ENCODE measurements at regions not wholly inside any gene's neighbourhood (a gene's known extent, or its start where the extent isn't known, plus 50 kb on each side); places are given as distances from the start of the nearest gene placed in this dataset.

GRCh38 chr1:82593561-82593960 is 792.8 kb downstream of the ADGRL2 start:
- Histone ChIP-seq H3K9me3 (no peaks in the 10 kb centered on the region), H3K4me3 (no peak overlapping the region), H3K36me3 (no peaks in the 10 kb centered on the region), H3K27me3 (no peaks in the 10 kb centered on the region), H3K27ac (no peak overlapping the region), H3K4me1 (ENCODE audit: insufficient read depth) (peaks cover 2% of the 10 kb centered on the region)
- 58 to 74% (median 62%) methylated on average over 2 of the region's 2 CpGs for WGBS, 3 donors
- TF ChIP-seq POLR2A (IDR thresholded peaks at IDR 0.05) (no peak), EP300 (IDR thresholded peaks at IDR 0.05) (no peak), CTCF (IDR thresholded peaks at IDR 0.05) (no peak)
- intact Hi-C loops (cut with DNase I): no loop called here
- DNase-seq: no peak

GRCh38 chr1:82589588-82589987 is 788.9 kb downstream of the ADGRL2 start:
- H3K4me3 ChIP-seq: no peak overlapping the region
- H3K9me3 ChIP-seq: no peaks in the 10 kb centered on the region
- H3K36me3 ChIP-seq: no peaks in the 10 kb centered on the region
- H3K27me3 ChIP-seq: no peaks in the 10 kb centered on the region
- TF ChIP-seq POLR2A (IDR thresholded peaks at IDR 0.05) (no peak), CTCF (IDR thresholded peaks at IDR 0.05) (no peak), EP300 (IDR thresholded peaks at IDR 0.05) (no peak)
- intact Hi-C loops (cut with DNase I): no loop called here
- no peak for DNase-seq
- H3K4me1 ChIP-seq (ENCODE audit: insufficient read depth): no peaks in the 10 kb centered on the region
- no peak overlapping the region for H3K27ac ChIP-seq
- 97 to 98% (median 98%) methylated on average over 5 of the region's 5 CpGs for WGBS, 3 donors

- Histone ChIP-seq H3K4me3 (no peak overlapping the region), H3K9me3 (no peaks in the 10 kb centered on the region), H3K27me3 (no peaks in the 10 kb centered on the region), H3K27ac (no peak overlapping the region), H3K36me3 (no peaks in the 10 kb centered on the region), H3K4me1 (ENCODE audit: insufficient read depth) (no peaks in the 10 kb centered on the region)
- 14 to 40% (median 20%) methylated on average over 1 of the region's 1 CpG for WGBS, 3 donors
- no peak for TF ChIP-seq EP300 (IDR thresholded peaks at IDR 0.05)
- TF ChIP-seq POLR2A (IDR thresholded peaks at IDR 0.05): no peak
- TF ChIP-seq CTCF (IDR thresholded peaks at IDR 0.05): no peak
- DNase-seq: no peak
- intact Hi-C loops (cut with DNase I): no loop called here
These were observed 786.6 kb downstream of the ADGRL2 start for GRCh38 chr1:82587371-82587770.

- TF ChIP-seq POLR2A (IDR thresholded peaks at IDR 0.05): no peak
- H3K27ac ChIP-seq: no peak overlapping the region
- H3K36me3 ChIP-seq: no peaks in the 10 kb centered on the region
- DNase-seq: no peak
- intact Hi-C loops (cut with DNase I): no loop called here
- no peak overlapping the region for H3K4me3 ChIP-seq
- no peaks in the 10 kb centered on the region for H3K9me3 ChIP-seq
- H3K27me3 ChIP-seq: no peaks in the 10 kb centered on the region
- no peaks in the 10 kb centered on the region for H3K4me1 ChIP-seq (ENCODE audit: insufficient read depth)
These were observed 785.7 kb downstream of the ADGRL2 start for GRCh38 chr1:82586473-82586872.

- no peaks in the 10 kb centered on the region for H3K36me3 ChIP-seq
- DNase-seq: no peak
- WGBS, 3 donors: 46 to 52% (median 50%) methylated on average over 3 of the region's 3 CpGs
- intact Hi-C loops (cut with DNase I): no loop called here
- TF ChIP-seq CTCF (IDR thresholded peaks at IDR 0.05): no peak
- no peak for TF ChIP-seq EP300 (IDR thresholded peaks at IDR 0.05)
- no peak overlapping the region for H3K27ac ChIP-seq
- H3K4me1 ChIP-seq (ENCODE audit: insufficient read depth): no peaks in the 10 kb centered on the region
- no peaks in the 10 kb centered on the region for H3K27me3 ChIP-seq
- H3K9me3 ChIP-seq: no peaks in the 10 kb centered on the region
- H3K4me3 ChIP-seq: no peak overlapping the region
These were observed 781.6 kb downstream of the ADGRL2 start for GRCh38 chr1:82582347-82582746.
